ENCODE measurements at regions not wholly inside any gene's neighbourhood (a gene's known extent, or its start where the extent isn't known, plus 50 kb on each side); places are given as distances from the start of the nearest gene placed in this dataset.
"Not testable (repeated sequence)": the region's sequence is repeated elsewhere in the genome, so short reads cannot be mapped to it uniquely, and the experiment has no call there.

DNA sequence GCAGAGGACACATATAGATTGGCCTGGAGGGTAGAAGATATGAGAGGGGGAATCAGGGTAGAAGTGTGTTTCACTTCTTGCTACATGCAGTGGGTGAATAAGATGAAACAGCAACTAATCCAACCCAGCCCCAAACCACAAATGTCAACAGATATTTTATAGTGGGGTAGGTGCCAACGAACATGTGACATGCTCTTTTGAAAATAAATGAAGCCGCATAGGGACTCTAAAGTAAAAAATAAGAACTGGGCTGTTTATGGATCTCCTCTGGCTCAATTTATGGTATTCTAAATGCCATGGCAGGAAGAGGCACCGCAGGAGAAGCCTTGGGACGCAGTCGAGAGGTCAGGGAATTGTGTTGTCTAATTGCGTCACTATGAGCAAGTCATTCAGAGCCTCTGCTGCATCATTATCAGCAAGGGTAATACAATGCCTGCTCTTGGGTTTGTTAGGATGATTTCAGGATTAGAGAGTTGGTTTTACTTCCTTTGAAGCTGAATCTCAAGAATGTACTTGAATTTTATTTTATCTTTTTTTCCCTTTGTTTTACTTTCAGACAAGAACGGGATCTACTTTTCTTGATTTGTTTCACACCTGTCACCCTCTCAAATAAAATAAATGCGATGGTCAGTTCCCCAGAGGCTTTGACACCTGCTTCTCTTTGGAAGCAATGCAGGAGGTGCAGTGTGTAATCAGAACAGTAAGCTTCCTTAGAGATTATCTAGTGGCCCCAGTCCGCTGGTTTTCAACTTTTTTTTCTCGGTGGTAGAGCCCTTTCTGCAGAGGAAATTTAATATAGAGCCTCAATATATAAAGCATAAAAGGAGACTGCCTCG, 375.6 kb upstream of the CLINT1 start:
- H3K9me3 Mint-ChIP-seq, result no peaks in the 10 kb centered on the region
- H3K27ac Mint-ChIP-seq (ENCODE audit: unreplicated experiment), result no peak overlapping the region

DNA sequence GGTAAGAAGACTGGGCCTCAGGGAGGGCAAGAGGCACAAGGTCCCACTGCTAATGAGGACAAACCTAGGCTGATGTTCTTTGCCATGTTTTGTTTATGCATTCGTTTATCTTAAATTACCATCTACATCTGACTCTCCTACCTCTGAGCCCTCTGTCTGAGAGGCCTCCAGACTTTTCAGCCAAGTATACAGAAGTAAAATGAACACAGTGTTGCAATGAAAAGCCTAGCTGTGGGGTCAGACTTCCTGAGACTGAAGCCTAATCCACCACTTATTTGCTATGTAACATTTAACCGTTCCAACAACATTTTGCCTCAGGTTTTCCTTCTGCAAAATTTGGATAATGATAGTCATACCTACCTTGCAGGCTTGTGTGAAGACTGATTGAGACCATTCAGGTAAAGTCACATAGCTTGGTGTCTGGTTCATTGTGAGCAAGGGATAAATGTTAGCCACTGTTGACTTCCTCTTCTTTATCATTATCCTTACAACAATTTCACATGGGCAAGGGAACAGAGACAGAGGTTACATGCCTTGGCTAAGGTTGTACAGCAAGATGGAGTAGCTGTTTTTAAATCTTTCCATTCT, 374.9 kb upstream of the CLINT1 start:
- Mint-ChIP-seq H3K27ac (ENCODE audit: unreplicated experiment) (no peak overlapping the region), H3K27me3 (ENCODE audit: low read depth) (peaks cover 4% of the 10 kb centered on the region), H3K9me3 (peaks cover 3% of the 10 kb centered on the region), H3K36me3 (ENCODE audit: low read depth) (no peaks in the 10 kb centered on the region), H3K4me3 (no peak overlapping the region), H3K4me1 (no peaks in the 10 kb centered on the region)
- no peak for DNase-seq (ENCODE audit: low read depth, low spot score)
- TF ChIP-seq, protein P1, sequence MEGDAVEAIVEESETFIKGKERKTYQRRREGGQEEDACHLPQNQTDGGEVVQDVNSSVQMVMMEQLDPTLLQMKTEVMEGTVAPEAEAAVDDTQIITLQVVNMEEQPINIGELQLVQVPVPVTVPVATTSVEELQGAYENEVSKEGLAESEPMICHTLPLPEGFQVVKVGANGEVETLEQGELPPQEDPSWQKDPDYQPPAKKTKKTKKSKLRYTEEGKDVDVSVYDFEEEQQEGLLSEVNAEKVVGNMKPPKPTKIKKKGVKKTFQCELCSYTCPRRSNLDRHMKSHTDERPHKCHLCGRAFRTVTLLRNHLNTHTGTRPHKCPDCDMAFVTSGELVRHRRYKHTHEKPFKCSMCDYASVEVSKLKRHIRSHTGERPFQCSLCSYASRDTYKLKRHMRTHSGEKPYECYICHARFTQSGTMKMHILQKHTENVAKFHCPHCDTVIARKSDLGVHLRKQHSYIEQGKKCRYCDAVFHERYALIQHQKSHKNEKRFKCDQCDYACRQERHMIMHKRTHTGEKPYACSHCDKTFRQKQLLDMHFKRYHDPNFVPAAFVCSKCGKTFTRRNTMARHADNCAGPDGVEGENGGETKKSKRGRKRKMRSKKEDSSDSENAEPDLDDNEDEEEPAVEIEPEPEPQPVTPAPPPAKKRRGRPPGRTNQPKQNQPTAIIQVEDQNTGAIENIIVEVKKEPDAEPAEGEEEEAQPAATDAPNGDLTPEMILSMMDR (conservative IDR thresholded peaks at IDR 0.05), result no peak

More for the DNA sequence above, 375.6 kb upstream of the CLINT1 start:
- TF ChIP-seq, protein P1 (conservative IDR thresholded peaks at IDR 0.05), result no peak
- Mint-ChIP-seq H3K27me3 (ENCODE audit: low read depth) (peaks cover 4% of the 10 kb centered on the region), H3K4me1 (no peaks in the 10 kb centered on the region), H3K36me3 (ENCODE audit: low read depth) (no peaks in the 10 kb centered on the region), H3K4me3 (no peak overlapping the region)
- DNase-seq (ENCODE audit: low read depth, low spot score), result no peak

DNA sequence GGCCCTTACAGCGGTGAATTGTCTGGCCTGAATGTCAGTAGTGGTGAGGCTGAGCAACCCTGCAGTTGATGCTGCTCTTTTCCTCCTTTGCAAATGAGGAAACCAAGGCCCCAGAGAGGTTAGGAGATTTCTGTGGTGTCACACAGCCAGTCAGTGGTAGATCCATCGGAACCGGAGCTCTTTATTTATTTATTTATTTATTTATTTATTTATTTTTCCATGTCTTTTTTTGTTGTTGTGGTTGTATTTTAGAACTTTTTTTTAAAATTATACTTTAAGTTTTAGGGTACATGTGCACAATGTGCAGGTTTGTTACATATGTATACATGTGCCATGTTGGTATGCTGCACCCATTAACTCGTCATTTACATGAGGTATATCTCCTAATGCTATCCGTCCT, 368.4 kb upstream of the CLINT1 start:
- not testable (repeated sequence) for H3K27me3 Mint-ChIP-seq (ENCODE audit: low read depth); DNase-seq (ENCODE audit: low read depth, low spot score); H3K4me1 Mint-ChIP-seq; H3K9me3 Mint-ChIP-seq; H3K36me3 Mint-ChIP-seq (ENCODE audit: low read depth); H3K4me3 Mint-ChIP-seq; H3K27ac Mint-ChIP-seq (ENCODE audit: unreplicated experiment)

DNA sequence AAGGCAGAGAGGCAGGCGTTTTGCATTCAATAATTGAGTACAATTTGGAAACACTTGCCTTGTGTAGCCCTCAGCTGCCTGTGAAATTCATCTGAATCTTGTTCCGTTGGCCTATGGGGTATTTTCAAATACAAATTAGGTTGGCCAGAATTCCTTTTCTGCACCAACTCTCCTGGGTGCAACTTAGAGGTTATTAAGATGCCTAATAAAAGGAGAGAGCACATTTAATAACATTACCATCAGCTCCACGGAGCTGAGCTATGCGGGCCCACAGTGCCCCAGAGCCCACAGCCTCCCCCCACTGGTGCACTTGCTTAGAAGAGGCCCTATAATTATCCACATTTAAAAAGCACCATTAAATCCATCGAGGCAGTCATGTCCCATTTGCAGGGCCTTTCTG, 367.6 kb upstream of the CLINT1 start:
- TF ChIP-seq, protein P1 (conservative IDR thresholded peaks at IDR 0.05), result no peak

DNA sequence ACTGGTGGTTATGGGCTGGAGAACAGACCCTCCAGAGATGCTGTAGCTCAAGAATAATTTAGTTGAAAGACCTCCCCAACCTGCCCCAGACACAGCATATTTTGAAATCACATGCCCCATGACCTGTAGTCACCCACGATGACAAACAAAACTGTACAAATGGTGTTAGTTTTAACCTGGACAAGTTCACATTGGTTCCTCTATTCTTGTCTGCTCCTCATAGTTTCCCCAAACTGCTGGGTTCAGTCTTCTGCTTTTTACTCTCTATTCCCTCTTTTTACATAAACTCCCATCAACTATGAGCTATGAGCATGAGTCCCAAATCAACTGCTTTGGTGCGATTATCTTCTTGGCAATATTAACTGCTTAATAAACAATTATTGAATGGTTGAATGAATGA, 365.3 kb upstream of the CLINT1 start:
- Mint-ChIP-seq H3K4me1 (peaks cover 8% of the 10 kb centered on the region), H3K27me3 (ENCODE audit: low read depth) (no peaks in the 10 kb centered on the region), H3K27ac (ENCODE audit: unreplicated experiment) (no peak overlapping the region), H3K9me3 (peaks cover 7% of the 10 kb centered on the region), H3K36me3 (ENCODE audit: low read depth) (no peaks in the 10 kb centered on the region), H3K4me3 (no peak overlapping the region)
- TF ChIP-seq, protein P1 (conservative IDR thresholded peaks at IDR 0.05), result no peak
- no peak for DNase-seq (ENCODE audit: low read depth, low spot score)

More for the DNA sequence above, 367.6 kb upstream of the CLINT1 start:
- H3K4me1 Mint-ChIP-seq, result peaks cover 8% of the 10 kb centered on the region
- no peak overlapping the region for H3K27ac Mint-ChIP-seq (ENCODE audit: unreplicated experiment)
- no peaks in the 10 kb centered on the region for H3K36me3 Mint-ChIP-seq (ENCODE audit: low read depth)
- no peaks in the 10 kb centered on the region for H3K27me3 Mint-ChIP-seq (ENCODE audit: low read depth)
- no peak for DNase-seq (ENCODE audit: low read depth, low spot score)
- no peak overlapping the region for H3K4me3 Mint-ChIP-seq
- H3K9me3 Mint-ChIP-seq, result peaks cover 7% of the 10 kb centered on the region

DNA sequence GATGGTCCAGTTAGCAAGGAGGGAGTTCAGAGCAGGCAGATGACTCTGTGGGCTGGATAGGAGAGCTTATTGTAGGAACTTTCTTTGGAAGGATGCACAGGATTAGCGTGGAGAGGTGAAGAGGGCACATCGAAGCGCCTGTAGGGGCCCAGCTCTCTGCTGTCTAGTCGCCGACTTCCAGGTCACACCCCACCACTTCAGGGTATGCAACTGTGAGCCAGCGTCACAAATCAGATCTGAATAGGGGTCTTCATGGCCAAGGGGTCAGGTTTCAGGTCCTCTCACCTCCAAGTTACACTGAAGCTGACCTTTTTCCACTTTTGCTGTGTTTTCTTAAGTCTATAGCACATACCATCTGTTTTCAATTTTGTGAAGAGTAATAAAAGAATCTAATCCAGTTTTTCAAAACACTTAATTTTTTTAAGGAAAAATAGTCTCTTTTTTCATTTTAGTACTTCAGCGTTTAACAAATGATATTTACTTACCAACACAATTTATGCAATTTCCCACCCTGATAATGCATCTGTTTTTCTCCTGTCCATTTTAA, 364.2 kb upstream of the CLINT1 start:
- TF ChIP-seq, protein P1 (conservative IDR thresholded peaks at IDR 0.05), result no peak
- Mint-ChIP-seq H3K9me3 (peaks cover 5% of the 10 kb centered on the region), H3K4me1 (peaks cover 8% of the 10 kb centered on the region), H3K27me3 (ENCODE audit: low read depth) (peaks cover 1% of the 10 kb centered on the region), H3K4me3 (no peak overlapping the region), H3K36me3 (ENCODE audit: low read depth) (no peaks in the 10 kb centered on the region), H3K27ac (ENCODE audit: unreplicated experiment) (no peak overlapping the region)
- no peak for DNase-seq (ENCODE audit: low read depth, low spot score)

Data from neural crest cell (in vitro differentiated cells).